HG02870 (cell line): ENCODE measurements at regions not wholly inside any gene's neighbourhood (a gene's known extent, or its start where the extent isn't known, plus 50 kb on each side); places are given as distances from the start of the nearest gene placed in this dataset.
"Not testable (repeated sequence)": the region's sequence is repeated elsewhere in the genome, so short reads cannot be mapped to it uniquely, and the experiment has no call there.

Experiments
- ATAC-seq: cut with Tn5 transposase; IDR thresholded peaks from one replicate; pipeline ENCODE4 v1.9.1; 2021; ENCODE audit warnings: mild to moderate bottlenecking, moderate library complexity; ENCODE audit not compliant: unreplicated experiment

DNA sequence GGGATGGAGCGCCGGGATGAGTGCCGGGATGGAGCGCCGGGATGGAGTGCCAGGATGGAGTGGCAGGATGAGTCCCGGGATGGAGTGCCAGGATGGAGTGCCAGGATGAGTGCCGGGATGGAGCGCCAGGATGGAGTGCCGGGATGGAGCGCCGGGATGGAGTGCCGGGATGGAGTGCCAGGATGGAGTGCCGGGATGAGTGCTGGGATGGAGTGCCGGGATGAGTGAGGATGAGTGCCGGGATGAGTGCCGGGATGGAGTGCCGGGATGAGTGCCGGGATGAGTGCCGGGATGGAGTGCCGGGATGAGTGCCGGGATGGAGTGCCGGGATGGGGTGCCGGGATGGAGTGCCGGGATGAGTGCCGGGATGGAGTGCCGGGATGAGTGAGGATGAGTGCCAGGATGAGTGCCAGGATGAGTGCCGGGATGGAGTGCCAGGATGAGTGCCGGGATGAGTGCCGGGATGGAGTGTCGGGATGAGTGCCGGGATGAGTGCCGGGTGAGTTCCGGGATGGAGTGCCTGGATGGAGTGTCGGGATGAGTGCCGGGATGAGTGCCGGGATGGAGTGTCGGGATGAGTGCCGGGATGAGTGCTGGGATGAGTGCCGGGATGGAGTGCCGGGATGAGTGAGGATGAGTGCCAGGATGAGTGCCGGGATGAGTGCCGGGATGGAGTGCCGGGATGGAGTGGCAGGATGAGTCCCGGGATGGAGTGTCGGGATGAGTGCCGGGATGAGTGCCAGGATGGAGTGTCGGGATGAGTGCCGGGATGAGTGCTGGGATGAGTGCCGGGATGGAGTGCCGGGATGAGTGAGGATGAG, 52.9 kb upstream of the HELT start:
- ATAC-seq, result not testable (repeated sequence)

DNA sequence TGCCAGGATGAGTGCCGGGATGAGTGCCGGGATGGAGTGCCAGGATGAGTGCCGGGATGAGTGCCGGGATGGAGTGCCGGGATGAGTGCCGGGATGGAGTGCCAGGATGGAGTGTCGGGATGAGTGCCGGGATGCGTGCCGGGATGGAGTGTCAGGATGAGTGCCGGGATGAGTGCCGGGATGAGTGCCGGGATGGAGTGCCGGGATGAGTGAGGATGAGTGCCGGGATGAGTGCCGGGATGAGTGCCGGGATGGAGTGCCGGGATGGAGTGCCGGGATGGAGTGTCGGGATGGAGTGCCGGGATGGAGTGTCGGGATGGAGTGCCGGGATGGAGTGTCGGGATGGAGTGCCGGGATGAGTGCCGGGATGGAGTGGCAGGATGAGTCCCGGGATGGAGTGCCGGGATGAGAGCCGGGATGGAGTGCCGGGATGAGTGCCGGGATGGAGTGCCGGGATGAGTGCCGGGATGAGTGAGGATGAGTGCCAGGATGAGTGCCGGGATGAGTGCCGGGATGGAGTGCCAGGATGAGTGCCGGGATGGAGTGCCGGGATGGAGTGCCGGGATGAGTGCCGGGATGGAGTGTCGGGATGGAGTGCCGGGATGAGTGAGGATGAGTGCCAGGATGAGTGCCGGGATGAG, 52.1 kb upstream of the HELT start:
- not testable (repeated sequence) for ATAC-seq

- ATAC-seq, result not testable (repeated sequence)
Measured at GRCh38 chr4:184967699-184968098, 50.6 kb upstream of the HELT start.

GRCh38 chr4:184968366-184968765, 49.9 kb upstream of the HELT start:
- ATAC-seq, result no peak
